OCI-LY1 (cell line): ENCODE measurements at regions not wholly inside any gene's neighbourhood (a gene's known extent, or its start where the extent isn't known, plus 50 kb on each side); places are given as distances from the start of the nearest gene placed in this dataset.

Source experiments
- EZH2 ChIP-seq: fragments of 200-600 bp; sonication (generic), shearing (Covaris generic); IDR thresholded peaks from 2 replicates; pipeline ENCODE4 v1.8.0; 2017; ENCODE audit warnings: borderline replicate concordance, mixed run types, mild to moderate bottlenecking, antibody characterized with exemption, low read length, moderate library complexity, mixed read lengths
- TF ChIP-seq, protein P1 (sequence below): fragments of 200-600 bp; sonication (generic), shearing (Covaris generic); IDR thresholded peaks from 2 replicates; pipeline ENCODE4 v1.5.1; 2017; ENCODE audit warnings: mild to moderate bottlenecking, antibody characterized with exemption, low read length, moderate library complexity, mixed read lengths

DNA sequence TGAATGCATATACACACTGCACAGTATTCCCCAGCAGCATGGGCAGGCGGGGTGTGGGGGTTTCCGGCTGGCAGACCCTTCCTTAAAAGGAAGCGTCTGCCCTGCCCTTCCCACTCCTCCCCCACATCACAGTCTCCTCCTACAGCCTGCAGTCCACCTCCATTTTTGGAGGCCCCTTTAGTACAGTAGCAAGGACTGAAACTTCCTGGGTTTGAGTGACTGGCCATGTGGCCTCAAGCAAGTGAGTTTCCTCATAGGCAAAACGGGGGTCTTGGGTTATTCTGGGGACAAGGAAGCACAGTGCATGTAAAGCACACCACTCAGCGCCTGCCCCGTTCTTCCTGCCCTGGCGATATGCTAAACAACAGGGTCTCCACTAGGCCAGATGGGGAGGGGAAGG, 62.1 kb upstream of the COL13A1 start:
- TF ChIP-seq, protein P1, sequence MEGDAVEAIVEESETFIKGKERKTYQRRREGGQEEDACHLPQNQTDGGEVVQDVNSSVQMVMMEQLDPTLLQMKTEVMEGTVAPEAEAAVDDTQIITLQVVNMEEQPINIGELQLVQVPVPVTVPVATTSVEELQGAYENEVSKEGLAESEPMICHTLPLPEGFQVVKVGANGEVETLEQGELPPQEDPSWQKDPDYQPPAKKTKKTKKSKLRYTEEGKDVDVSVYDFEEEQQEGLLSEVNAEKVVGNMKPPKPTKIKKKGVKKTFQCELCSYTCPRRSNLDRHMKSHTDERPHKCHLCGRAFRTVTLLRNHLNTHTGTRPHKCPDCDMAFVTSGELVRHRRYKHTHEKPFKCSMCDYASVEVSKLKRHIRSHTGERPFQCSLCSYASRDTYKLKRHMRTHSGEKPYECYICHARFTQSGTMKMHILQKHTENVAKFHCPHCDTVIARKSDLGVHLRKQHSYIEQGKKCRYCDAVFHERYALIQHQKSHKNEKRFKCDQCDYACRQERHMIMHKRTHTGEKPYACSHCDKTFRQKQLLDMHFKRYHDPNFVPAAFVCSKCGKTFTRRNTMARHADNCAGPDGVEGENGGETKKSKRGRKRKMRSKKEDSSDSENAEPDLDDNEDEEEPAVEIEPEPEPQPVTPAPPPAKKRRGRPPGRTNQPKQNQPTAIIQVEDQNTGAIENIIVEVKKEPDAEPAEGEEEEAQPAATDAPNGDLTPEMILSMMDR = no peak
- no peak for TF ChIP-seq EZH2
